GM18951 (cell line): ENCODE measurements at regions not wholly inside any gene's neighbourhood (a gene's known extent, or its start where the extent isn't known, plus 50 kb on each side); places are given as distances from the start of the nearest gene placed in this dataset.
"Not testable (repeated sequence)": the region's sequence is repeated elsewhere in the genome, so short reads cannot be mapped to it uniquely, and the experiment has no call there.

Experiments
- POLR2A ChIP-seq: IDR thresholded peaks from 4 replicates; pipeline ENCODE4 v1.6.1; 2011; ENCODE audit warnings: mild to moderate bottlenecking; ENCODE audit not compliant: insufficient read length, insufficient read depth; ENCODE audit errors: extremely low read depth
- in situ Hi-C: fragments of 300-500 bp; cut with MboI; formaldehyde crosslinking; loops from one replicate; pipeline ENCODE4 v1.12.0; 2022; ENCODE audit warnings: low sequenced_read_pairs, mixed read lengths, inconsistent platforms; ENCODE audit not compliant: unreplicated experiment

GRCh38 chr13:30832845-30833332, 73.2 kb upstream of the MEDAG start:
- no peak for TF ChIP-seq POLR2A
- in situ Hi-C loops, result no loop called here

GRCh38 chr13:30835442-30835841, 70.6 kb upstream of the MEDAG start:
- in situ Hi-C loops, result no loop called here

GRCh38 chr13:30837227-30838159, 68.6 kb upstream of the MEDAG start:
- in situ Hi-C loops, result no loop called here
- no peak for TF ChIP-seq POLR2A

More at GRCh38 chr13:30835442-30835841, 70.6 kb upstream of the MEDAG start:
- no peak for TF ChIP-seq POLR2A

GRCh38 chr13:30839636-30840035, 66.4 kb upstream of the MEDAG start:
- in situ Hi-C loops, result not testable (repeated sequence)

GRCh38 chr13:30840515-30840914, 65.6 kb upstream of the MEDAG start:
- TF ChIP-seq POLR2A, result no peak
- in situ Hi-C loops, result no loop called here

GRCh38 chr13:30841154-30841553, 64.9 kb upstream of the MEDAG start:
- in situ Hi-C loops, result no loop called here
- TF ChIP-seq POLR2A, result no peak

- in situ Hi-C loops, result no loop called here
- TF ChIP-seq POLR2A, result no peak
These were observed 62.5 kb upstream of the MEDAG start for GRCh38 chr13:30843548-30843947.

GRCh38 chr13:30844548-30845296, 61.3 kb upstream of the MEDAG start:
- TF ChIP-seq POLR2A, result no peak
- in situ Hi-C loops, result no loop called here

GRCh38 chr13:30845297-30846214, 60.5 kb upstream of the MEDAG start:
- TF ChIP-seq POLR2A, result no peak
- in situ Hi-C loops, result no loop called here

- no peak for TF ChIP-seq POLR2A
- in situ Hi-C loops, result no loop called here
These were observed 59.8 kb upstream of the MEDAG start for GRCh38 chr13:30846311-30846710.

GRCh38 chr13:30846866-30847265, 59.2 kb upstream of the MEDAG start:
- in situ Hi-C loops, result no loop called here
- no peak for TF ChIP-seq POLR2A

GRCh38 chr13:30847650-30848307, 58.3 kb upstream of the MEDAG start:
- TF ChIP-seq POLR2A, result no peak
- in situ Hi-C loops, result no loop called here
